Pancreas (tissue), 10 donors: ENCODE measurements at regions not wholly inside any gene's neighbourhood (a gene's known extent, or its start where the extent isn't known, plus 50 kb on each side); places are given as distances from the start of the nearest gene placed in this dataset.

Experiments
- ATAC-seq, 4 donors: fragments of 200-7000 bp; cut with Tn5 transposase; one replicate each; pipeline versions ENCODE4 v1.8.0 to v1.9.1; 2020; ENCODE audit warnings: mild to moderate bottlenecking in 4 of 4, moderate library complexity in 4 of 4
- DNase-seq, 6 donors: peaks; one replicate each; pipeline ENCODE4 v3.0.0-alpha.2; 2020
- FAIRE-seq: peaks from 2 replicates; lab custom pipeline; 2012; peaks lifted over from hg19 to GRCh38; lab: Jason Lieb, UNC
- H3K27ac ChIP-seq, 4 donors: fragments of 200-600 bp; sonication (generic); 1 replicate in 3 of 4; 2 replicates in 1 of 4; pipeline versions ENCODE4 v1.5.0 to v1.8.0; 2020
- H3K27me3 ChIP-seq, 4 donors: fragments of 200-600 bp; one replicate each; pipeline ENCODE4 v1.8.0; 2021
- H3K36me3 ChIP-seq, 3 donors: fragments of 200-600 bp; sonication (generic) in 1 of 3; one replicate each; pipeline versions ENCODE4 v1.5.0 to v1.8.0; 2020 to 2021
- H3K4me1 ChIP-seq, 3 donors: fragments of 200-600 bp; one replicate each; pipeline ENCODE4 v1.8.0; 2021
- H3K4me3 ChIP-seq, 4 donors: fragments of 200-600 bp; sonication (generic) in 2 of 4; one replicate each; pipeline versions ENCODE4 v1.5.0 to v1.8.0; 2020 to 2021
- H3K9me3 ChIP-seq, 4 donors: fragments of 200-600 bp; one replicate each; pipeline ENCODE4 v1.8.0; 2021
- CTCF ChIP-seq, 4 donors: fragments of 200-600 bp; sonication (generic) in 3 of 4; IDR thresholded peaks; one replicate each; pipeline versions ENCODE4 v1.5.0 to v1.8.0; 2021; ENCODE audit warnings: antibody characterized with exemption in 4 of 4
- WGBS, 2 donors: extraction: QIAGEN DNeasy Blood & Tissue Kit; methylation state at CpG; one replicate each; pipeline ENCODE4 v1.1.7; 2013; 5-methylcytosine and 5-hydroxymethylcytosine counted together
- intact Hi-C, 3 donors: fragments of 100-400 bp; cut with DNase I; formaldehyde crosslinking; loops; one replicate each; pipeline versions ENCODE4 v1.11.1 to v1.14.2; 2022
- donor health status: healthy with polysubstance abuse.
- donor health status: DM: no; HTN: no; CAD: no; lungs with moderate emphysema.
- donor health status: DM: no; HTN: no; CAD: no.
- donor health status: control.
- donor health status: control.
- donor health status: Bipolar disorder and iron deficiency.
- donor health status: DM: yes; HTN: yes; CAD: no.
- donor health status: DM: no; HTN: no; CAD: no.
- donor health status: DM: no; HTN: no; CAD: no.
- donor health status: DM: yes; HTN: yes; CAD: no.

GRCh38 chr12:46941981-46942380 lies 116.2 kb upstream of the SLC38A4 start:
- ATAC-seq (no peak), FAIRE-seq (no peak), DNase-seq (no peak)
- WGBS, 2 donors, result 90 to 93% methylated on average over 1 of the region's 1 CpG
- H3K27ac ChIP-seq, result no peak overlapping the region
- no peak for TF ChIP-seq CTCF (IDR thresholded peaks at IDR 0.05)
- H3K4me3 ChIP-seq, result no peak overlapping the region
- no peaks in the 10 kb centered on the region for H3K9me3 ChIP-seq
- H3K27me3 ChIP-seq, result no peaks in the 10 kb centered on the region
- H3K36me3 ChIP-seq, result no peaks in the 10 kb centered on the region
- intact Hi-C loops, result no loop called here
- H3K4me1 ChIP-seq, result no peaks in the 10 kb centered on the region

- H3K27me3 ChIP-seq, result no peaks in the 10 kb centered on the region
- no peak overlapping the region for H3K4me3 ChIP-seq
- DNase-seq (no peak), FAIRE-seq (no peak), ATAC-seq (no peak)
- no peaks in the 10 kb centered on the region for H3K4me1 ChIP-seq
- intact Hi-C loops, result no loop called here
- H3K9me3 ChIP-seq, result no peaks in the 10 kb centered on the region
- H3K27ac ChIP-seq, result no peak overlapping the region
- H3K36me3 ChIP-seq, result no peaks in the 10 kb centered on the region
- no peak for TF ChIP-seq CTCF (IDR thresholded peaks at IDR 0.05)
- 93 to 95% methylated on average over 2 of the region's 2 CpGs for WGBS, 2 donors
Measured at GRCh38 chr12:46942579-46942978, 116.8 kb upstream of the SLC38A4 start.

GRCh38 chr12:46944088-46944487 lies 118.3 kb upstream of the SLC38A4 start:
- no peak for DNase-seq
- 21 to 25% methylated on average over 2 of the region's 2 CpGs for WGBS, 2 donors
- intact Hi-C loops, result no loop called here
- Histone ChIP-seq H3K4me3 (no peak overlapping the region), H3K4me1 (no peaks in the 10 kb centered on the region), H3K36me3 (no peaks in the 10 kb centered on the region), H3K27me3 (no peaks in the 10 kb centered on the region), H3K27ac (no peak overlapping the region), H3K9me3 (no peaks in the 10 kb centered on the region)
- TF ChIP-seq CTCF (IDR thresholded peaks at IDR 0.05), result no peak
- no peak for FAIRE-seq
- peak in 3 of 4 donors; percentile 61 to 75 (median 65) for ATAC-seq

GRCh38 chr12:46944771-46945170 lies 119.0 kb upstream of the SLC38A4 start:
- no peak for DNase-seq
- 88 to 92% methylated on average over 5 of the region's 5 CpGs for WGBS, 2 donors
- no peaks in the 10 kb centered on the region for H3K4me1 ChIP-seq
- intact Hi-C loops, result no loop called here
- no peak overlapping the region for H3K4me3 ChIP-seq
- no peaks in the 10 kb centered on the region for H3K36me3 ChIP-seq
- H3K27me3 ChIP-seq, result no peaks in the 10 kb centered on the region
- TF ChIP-seq CTCF (IDR thresholded peaks at IDR 0.05), result no peak
- H3K27ac ChIP-seq, result no peak overlapping the region
- no peak for ATAC-seq
- H3K9me3 ChIP-seq, result no peaks in the 10 kb centered on the region
- no peak for FAIRE-seq

- DNase-seq (no peak), FAIRE-seq (no peak), ATAC-seq (no peak)
- Histone ChIP-seq H3K36me3 (no peaks in the 10 kb centered on the region), H3K4me1 (no peaks in the 10 kb centered on the region), H3K9me3 (no peaks in the 10 kb centered on the region), H3K27me3 (no peaks in the 10 kb centered on the region), H3K27ac (no peak overlapping the region), H3K4me3 (no peak overlapping the region)
- TF ChIP-seq CTCF (IDR thresholded peaks at IDR 0.05), result no peak
- intact Hi-C loops, result no loop called here
- WGBS, 2 donors, result 84 to 93% methylated on average over 3 of the region's 3 CpGs
Measured at GRCh38 chr12:46945591-46945990, 119.8 kb upstream of the SLC38A4 start.
